ENCODE measurements at regions not wholly inside any gene's neighbourhood (a gene's known extent, or its start where the extent isn't known, plus 50 kb on each side); places are given as distances from the start of the nearest gene placed in this dataset.

DNA sequence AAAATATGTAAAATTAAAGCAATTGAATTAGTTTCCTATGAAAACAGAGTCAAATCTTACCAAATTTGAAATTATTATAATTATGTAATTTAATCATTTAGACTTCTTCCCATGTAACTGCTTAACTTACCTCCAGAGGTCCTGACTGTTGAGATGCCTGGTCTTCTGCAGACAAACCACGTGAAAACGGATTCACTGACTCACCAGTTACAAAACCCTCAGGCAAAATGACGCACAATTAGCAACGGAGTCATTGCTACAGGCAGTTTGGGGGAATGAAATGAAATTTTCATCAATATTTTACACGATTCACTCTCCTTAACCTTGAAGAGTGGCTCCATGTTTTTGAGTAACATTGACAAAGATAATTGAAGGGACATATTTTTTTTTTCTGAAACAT is 460.8 kb downstream of the MTRR start:
- ChIA-PET POLR2A (no interaction called here), CTCF (no interaction called here)
- Histone ChIP-seq H3K9me3 (replicated peaks; ENCODE audit: control insufficient read depth, insufficient read depth, low read length) (peaks cover 5% of the 10 kb centered on the region), H3K9ac (replicated peaks; ENCODE audit: extremely low read depth, insufficient read depth, low read length) (no peak overlapping the region), H3K79me2 (ENCODE audit: control insufficient read depth, insufficient read depth, low read length) (no peaks in the 10 kb centered on the region), H3K4me3 (replicated peaks in 1 of 3; ENCODE audit: insufficient read depth in 1 of 3, low read depth in 1 of 3, low read length in 3 of 3) (no peak overlapping the region), H3K4me1 (ENCODE audit: control insufficient read depth, extremely low read depth, insufficient read depth, low read length) (no peaks in the 10 kb centered on the region), H3K27ac (ENCODE audit: insufficient read depth, low read depth, low read length) (no peak overlapping the region), H3K9me1 (replicated peaks; ENCODE audit: control insufficient read depth, extremely low read depth, insufficient read depth, low read length) (no peaks in the 10 kb centered on the region), H4K20me1 (replicated peaks; ENCODE audit: control insufficient read depth, extremely low read depth, insufficient read depth, low read length) (no peaks in the 10 kb centered on the region), H3K4me2 (ENCODE audit: insufficient read depth, low read length) (no peak overlapping the region), H3K36me3 (ENCODE audit: control insufficient read depth in 2 of 2, extremely low read depth in 1 of 2, insufficient read depth in 2 of 2, low read length in 2 of 2) (no peaks in the 10 kb centered on the region), H2AFZ (ENCODE audit: low read depth, low read length) (no peak overlapping the region), H3K27me3 (ENCODE audit: control insufficient read depth in 2 of 2, insufficient read depth in 2 of 2, low read length in 2 of 2) (no peaks in the 10 kb centered on the region)
- DNase-seq (ENCODE audit: low read depth, low spot score) (no peak), FAIRE-seq (no peak)
- dilution Hi-C loops (cut with MboI; ENCODE audit: extremely low pct_ligation_motif_present, low sequenced_read_pairs) (no loop called here), intact Hi-C loops (cut with micrococcal nuclease) (no loop called here)
- BruUV-seq (replicated peaks): no TSS peak
- TF ChIP-seq EZH2 (IDR thresholded peaks at IDR 0.05; ENCODE audit: borderline replicate concordance, low read depth, low read length, severe bottlenecking) (no peak), JUN (IDR thresholded peaks at IDR 0.05; ENCODE audit: borderline replicate concordance, insufficient read depth, insufficient read length, low read depth) (no peak), POLR2A (IDR thresholded peaks at IDR 0.05; ENCODE audit: low read depth, low read length) (no peak), POLR2AphosphoS5 (IDR thresholded peaks at IDR 0.05; ENCODE audit: insufficient read depth, low read depth, low read length) (no peak), GATA2 (IDR thresholded peaks at IDR 0.05; ENCODE audit: insufficient read depth, insufficient read length, low read depth, low read length) (no peak), FOS (IDR thresholded peaks at IDR 0.05; ENCODE audit: borderline replicate concordance, insufficient read depth, low read length) (no peak), MYC (IDR thresholded peaks at IDR 0.05; ENCODE audit: low read depth, low read length) (no peak)
- TF ChIP-seq, protein P1, sequence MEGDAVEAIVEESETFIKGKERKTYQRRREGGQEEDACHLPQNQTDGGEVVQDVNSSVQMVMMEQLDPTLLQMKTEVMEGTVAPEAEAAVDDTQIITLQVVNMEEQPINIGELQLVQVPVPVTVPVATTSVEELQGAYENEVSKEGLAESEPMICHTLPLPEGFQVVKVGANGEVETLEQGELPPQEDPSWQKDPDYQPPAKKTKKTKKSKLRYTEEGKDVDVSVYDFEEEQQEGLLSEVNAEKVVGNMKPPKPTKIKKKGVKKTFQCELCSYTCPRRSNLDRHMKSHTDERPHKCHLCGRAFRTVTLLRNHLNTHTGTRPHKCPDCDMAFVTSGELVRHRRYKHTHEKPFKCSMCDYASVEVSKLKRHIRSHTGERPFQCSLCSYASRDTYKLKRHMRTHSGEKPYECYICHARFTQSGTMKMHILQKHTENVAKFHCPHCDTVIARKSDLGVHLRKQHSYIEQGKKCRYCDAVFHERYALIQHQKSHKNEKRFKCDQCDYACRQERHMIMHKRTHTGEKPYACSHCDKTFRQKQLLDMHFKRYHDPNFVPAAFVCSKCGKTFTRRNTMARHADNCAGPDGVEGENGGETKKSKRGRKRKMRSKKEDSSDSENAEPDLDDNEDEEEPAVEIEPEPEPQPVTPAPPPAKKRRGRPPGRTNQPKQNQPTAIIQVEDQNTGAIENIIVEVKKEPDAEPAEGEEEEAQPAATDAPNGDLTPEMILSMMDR (IDR thresholded peaks at IDR 0.05; ENCODE audit: extremely low read depth in 1 of 2, insufficient read depth in 1 of 2, low read depth in 1 of 2, low read length in 2 of 2): no peak
- TF ChIP-seq, protein P2, sequence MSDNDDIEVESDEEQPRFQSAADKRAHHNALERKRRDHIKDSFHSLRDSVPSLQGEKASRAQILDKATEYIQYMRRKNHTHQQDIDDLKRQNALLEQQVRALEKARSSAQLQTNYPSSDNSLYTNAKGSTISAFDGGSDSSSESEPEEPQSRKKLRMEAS (IDR thresholded peaks at IDR 0.05; ENCODE audit: insufficient read depth, insufficient read length): no peak

Measured in endothelial cell of umbilical vein (primary cell).